AG04450 (cell line): ENCODE measurements at regions not wholly inside any gene's neighbourhood (a gene's known extent, or its start where the extent isn't known, plus 50 kb on each side); places are given as distances from the start of the nearest gene placed in this dataset.
A peak's percentile ranks its signal among the peaks of the same experiment; 100 is the strongest.
"Not testable (repeated sequence)": the region's sequence is repeated elsewhere in the genome, so short reads cannot be mapped to it uniquely, and the experiment has no call there.

Experiments
- CTCF ChIA-PET: fragments of 300-600, 350-600 bp; formaldehyde crosslinking; extraction: SDS; loops from one replicate; lab custom pipeline; 2022; ENCODE audit warnings: antibody characterized with exemption, inconsistent platforms; lab: Charles Lee
- POLR2A ChIA-PET: fragments of 350-600 bp; formaldehyde crosslinking; extraction: SDS; loops from one replicate; lab custom pipeline; 2021; ENCODE audit warnings: antibody characterized with exemption, inconsistent platforms; lab: Yijun Ruan, JAX
- DNase-seq: peaks from one replicate; pipeline ENCODE4 v3.0.0-alpha.2; 2011; ENCODE audit warnings: low read depth, low spot score
- H3K27ac ChIP-seq: one replicate; pipeline ENCODE4 v1.5.1; 2012; ENCODE audit warnings: low read depth, low read length, control low read depth
- H3K27me3 ChIP-seq: one replicate; pipeline ENCODE4 v1.6.0; 2012; ENCODE audit warnings: low read length; ENCODE audit not compliant: control insufficient read depth, insufficient read depth
- H3K4me3 ChIP-seq: 2 replicates; pipeline ENCODE4 v1.5.1; 2011; ENCODE audit warnings: mild to moderate bottlenecking, low read depth, low read length, control low read depth
- H3K9me3 ChIP-seq: 2 replicates; pipeline ENCODE4 v1.5.1; 2012; ENCODE audit warnings: low read length; ENCODE audit not compliant: control insufficient read depth, insufficient read depth
- CTCF ChIP-seq: IDR thresholded peaks from 2 replicates; pipeline ENCODE4 v1.5.1; 2011; ENCODE audit warnings: low read depth, low read length, control low read depth, inconsistent platforms

- H3K27me3 ChIP-seq = no peaks in the 10 kb centered on the region
- ChIA-PET POLR2A (no interaction called here), CTCF (no interaction called here)
- H3K4me3 ChIP-seq = no peak overlapping the region
- H3K9me3 ChIP-seq = no peaks in the 10 kb centered on the region
- TF ChIP-seq CTCF = no peak
- H3K27ac ChIP-seq = no peak overlapping the region
- DNase-seq = no peak
Measured at GRCh38 chr12:82609234-82609914, 77.3 kb upstream of the TMTC2 start.

- Histone ChIP-seq H3K9me3 (no peaks in the 10 kb centered on the region), H3K4me3 (no peak overlapping the region), H3K27ac (no peak overlapping the region), H3K27me3 (no peaks in the 10 kb centered on the region)
- TF ChIP-seq CTCF = no peak
- POLR2A ChIA-PET = no interaction called here
- CTCF ChIA-PET = no interaction called here
- no peak for DNase-seq
Measured at GRCh38 chr12:82619644-82620043, 67.1 kb upstream of the TMTC2 start.

GRCh38 chr12:82620917-82621316, 65.8 kb upstream of the TMTC2 start:
- Histone ChIP-seq H3K27me3 (no peaks in the 10 kb centered on the region), H3K27ac (no peak overlapping the region), H3K9me3 (no peaks in the 10 kb centered on the region), H3K4me3 (no peak overlapping the region)
- TF ChIP-seq CTCF = no peak
- ChIA-PET POLR2A (no interaction called here), CTCF (no interaction called here)
- no peak for DNase-seq

- DNase-seq = no peak
- Histone ChIP-seq H3K27ac (no peak overlapping the region), H3K4me3 (no peak overlapping the region), H3K9me3 (no peaks in the 10 kb centered on the region), H3K27me3 (no peaks in the 10 kb centered on the region)
- POLR2A ChIA-PET = no interaction called here
- TF ChIP-seq CTCF = no peak
- CTCF ChIA-PET = interaction anchor here (0.7 to 1.4 kb wide), 4 partner anchors 10 to 266 kb away, joined by 3 to 5 read pairs (median 4); no protein-coding TSS in a partner anchor
Measured at GRCh38 chr12:82625523-82625922, 61.2 kb upstream of the TMTC2 start.

- DNase-seq = no peak
- TF ChIP-seq CTCF = peak; percentile 47
- Histone ChIP-seq H3K4me3 (no peak overlapping the region), H3K27me3 (no peaks in the 10 kb centered on the region), H3K9me3 (no peaks in the 10 kb centered on the region), H3K27ac (no peak overlapping the region)
- ChIA-PET CTCF (no interaction called here), POLR2A (no interaction called here)
Measured at GRCh38 chr12:82627799-82628198, 58.9 kb upstream of the TMTC2 start.

- H3K27me3 ChIP-seq, H3K27ac ChIP-seq, DNase-seq, H3K9me3 ChIP-seq, POLR2A ChIA-PET, H3K4me3 ChIP-seq: not testable (repeated sequence)
- CTCF ChIA-PET = interaction anchor here (1.3 kb wide), 1 partner anchor 9 kb away, joined by 3 read pairs; no protein-coding TSS in a partner anchor
Measured at GRCh38 chr12:82634495-82635258, 52.0 kb upstream of the TMTC2 start.
